ENCODE measurements at regions not wholly inside any gene's neighbourhood (a gene's known extent, or its start where the extent isn't known, plus 50 kb on each side); places are given as distances from the start of the nearest gene placed in this dataset.

- H3K27ac ChIP-seq (ENCODE audit: insufficient read depth, low read depth, low read length, poor library complexity, severe bottlenecking) = no peak overlapping the region
- WGBS, 2 experiments = 83 to 84% methylated on average over 5 of the region's 5 CpGs
- no peaks in the 10 kb centered on the region for H3K9me3 ChIP-seq (ENCODE audit: control insufficient read depth, low read length)
- no peak overlapping the region for H3K4me3 ChIP-seq (ENCODE audit: insufficient read depth, low read depth, low read length)
- H3K27me3 ChIP-seq (ENCODE audit: control insufficient read depth, insufficient read depth, low read length, poor library complexity, severe bottlenecking) = no peaks in the 10 kb centered on the region
- H3K4me1 ChIP-seq (ENCODE audit: control insufficient read depth, insufficient read depth, low read length) = no peaks in the 10 kb centered on the region
- H3K36me3 ChIP-seq (ENCODE audit: control insufficient read depth, insufficient read depth, low read length) = no peaks in the 10 kb centered on the region
These were observed 184.6 kb downstream of the RAMP3 start for GRCh38 chr7:45342236-45342635.

GRCh38 chr7:45343746-45344145 is 186.2 kb downstream of the RAMP3 start:
- Histone ChIP-seq H3K36me3 (ENCODE audit: control insufficient read depth, insufficient read depth, low read length) (no peaks in the 10 kb centered on the region), H3K27ac (ENCODE audit: insufficient read depth, low read depth, low read length, poor library complexity, severe bottlenecking) (no peak overlapping the region), H3K4me3 (ENCODE audit: insufficient read depth, low read depth, low read length) (no peak overlapping the region), H3K27me3 (ENCODE audit: control insufficient read depth, insufficient read depth, low read length, poor library complexity, severe bottlenecking) (no peaks in the 10 kb centered on the region), H3K4me1 (ENCODE audit: control insufficient read depth, insufficient read depth, low read length) (no peaks in the 10 kb centered on the region), H3K9me3 (ENCODE audit: control insufficient read depth, low read length) (no peaks in the 10 kb centered on the region)
- WGBS, 2 experiments = 92% methylated on average over 6 of the region's 6 CpGs

DNA sequence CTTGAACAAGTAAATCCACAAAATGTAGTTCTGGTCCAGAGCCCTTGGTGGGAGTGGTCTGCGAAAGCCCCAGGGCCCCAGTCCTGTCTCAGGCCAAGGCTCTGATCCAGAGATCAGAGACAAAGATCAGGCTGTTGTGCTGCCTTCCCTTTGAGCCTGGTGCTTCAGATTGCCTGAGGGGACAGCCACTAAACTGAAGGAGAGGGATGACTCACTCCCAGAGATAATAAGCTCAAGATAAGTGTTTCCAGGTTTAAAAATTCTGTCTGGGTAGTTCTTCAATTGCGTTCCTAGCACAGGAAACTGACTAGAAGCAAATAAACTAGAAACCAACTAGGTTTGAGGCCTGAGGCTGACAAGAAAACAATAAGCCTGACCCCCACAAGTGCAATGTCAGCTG is 190.2 kb downstream of the RAMP3 start:
- H3K9me3 ChIP-seq (ENCODE audit: control insufficient read depth, low read length) = no peaks in the 10 kb centered on the region
- H3K4me3 ChIP-seq (ENCODE audit: insufficient read depth, low read depth, low read length) = no peak overlapping the region
- WGBS, 2 experiments = 64 to 73% methylated on average over 2 of the region's 2 CpGs
- H3K27ac ChIP-seq (ENCODE audit: insufficient read depth, low read depth, low read length, poor library complexity, severe bottlenecking) = no peak overlapping the region
- no peaks in the 10 kb centered on the region for H3K27me3 ChIP-seq (ENCODE audit: control insufficient read depth, insufficient read depth, low read length, poor library complexity, severe bottlenecking)
- no peaks in the 10 kb centered on the region for H3K4me1 ChIP-seq (ENCODE audit: control insufficient read depth, insufficient read depth, low read length)
- no peaks in the 10 kb centered on the region for H3K36me3 ChIP-seq (ENCODE audit: control insufficient read depth, insufficient read depth, low read length)

GRCh38 chr7:45349090-45349489 is 191.5 kb downstream of the RAMP3 start:
- no peaks in the 10 kb centered on the region for H3K4me1 ChIP-seq (ENCODE audit: control insufficient read depth, insufficient read depth, low read length)
- 86 to 94% methylated on average over 4 of the region's 4 CpGs for WGBS, 2 experiments
- no peaks in the 10 kb centered on the region for H3K9me3 ChIP-seq (ENCODE audit: control insufficient read depth, low read length)
- no peak overlapping the region for H3K27ac ChIP-seq (ENCODE audit: insufficient read depth, low read depth, low read length, poor library complexity, severe bottlenecking)
- no peaks in the 10 kb centered on the region for H3K36me3 ChIP-seq (ENCODE audit: control insufficient read depth, insufficient read depth, low read length)
- H3K27me3 ChIP-seq (ENCODE audit: control insufficient read depth, insufficient read depth, low read length, poor library complexity, severe bottlenecking) = no peaks in the 10 kb centered on the region
- no peak overlapping the region for H3K4me3 ChIP-seq (ENCODE audit: insufficient read depth, low read depth, low read length)

- H3K36me3 ChIP-seq (ENCODE audit: control insufficient read depth, insufficient read depth, low read length) = no peaks in the 10 kb centered on the region
- 93 to 95% methylated on average over 2 to 3 of the region's 3 CpGs for WGBS, 2 experiments
- H3K4me1 ChIP-seq (ENCODE audit: control insufficient read depth, insufficient read depth, low read length) = no peaks in the 10 kb centered on the region
- H3K9me3 ChIP-seq (ENCODE audit: control insufficient read depth, low read length) = no peaks in the 10 kb centered on the region
- H3K27ac ChIP-seq (ENCODE audit: insufficient read depth, low read depth, low read length, poor library complexity, severe bottlenecking) = no peak overlapping the region
- no peak overlapping the region for H3K4me3 ChIP-seq (ENCODE audit: insufficient read depth, low read depth, low read length)
- H3K27me3 ChIP-seq (ENCODE audit: control insufficient read depth, insufficient read depth, low read length, poor library complexity, severe bottlenecking) = no peaks in the 10 kb centered on the region
These were observed 193.3 kb downstream of the RAMP3 start for GRCh38 chr7:45350896-45351295.

- WGBS, 2 experiments = 95 to 96% methylated on average over 3 of the region's 3 CpGs
These were observed 200.7 kb downstream of the RAMP3 start for GRCh38 chr7:45358287-45358686.

DNA sequence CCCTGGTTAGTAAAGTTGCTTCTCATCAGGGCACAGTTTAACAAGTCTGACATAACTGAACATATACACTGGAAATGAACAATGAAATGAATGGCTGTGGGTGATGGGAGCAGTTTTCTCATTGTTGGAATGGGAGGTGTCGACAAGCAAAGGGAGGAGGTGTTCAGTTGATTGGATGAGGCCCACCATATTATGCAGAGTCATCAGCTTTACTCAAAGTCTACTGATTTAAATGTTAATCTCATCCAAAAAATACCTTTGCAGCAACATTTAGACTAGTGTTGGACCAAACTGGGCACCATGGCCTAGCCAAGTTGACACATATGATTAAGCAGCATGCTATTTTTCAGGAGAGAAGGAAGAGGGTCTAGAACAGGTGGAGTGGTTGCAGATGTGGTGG is 201.7 kb downstream of the RAMP3 start:
- Histone ChIP-seq H3K9me3 (ENCODE audit: control insufficient read depth, low read length) (no peaks in the 10 kb centered on the region), H3K27me3 (ENCODE audit: control insufficient read depth, insufficient read depth, low read length, poor library complexity, severe bottlenecking) (no peaks in the 10 kb centered on the region), H3K27ac (ENCODE audit: insufficient read depth, low read depth, low read length, poor library complexity, severe bottlenecking) (no peak overlapping the region), H3K4me3 (ENCODE audit: insufficient read depth, low read depth, low read length) (no peak overlapping the region), H3K4me1 (ENCODE audit: control insufficient read depth, insufficient read depth, low read length) (peaks cover 8% of the 10 kb centered on the region), H3K36me3 (ENCODE audit: control insufficient read depth, insufficient read depth, low read length) (no peaks in the 10 kb centered on the region)
- WGBS, 2 experiments = 86 to 88% methylated on average over 1 of the region's 1 CpG

More at GRCh38 chr7:45358287-45358686, 200.7 kb downstream of the RAMP3 start:
- Histone ChIP-seq H3K27me3 (ENCODE audit: control insufficient read depth, insufficient read depth, low read length, poor library complexity, severe bottlenecking) (no peaks in the 10 kb centered on the region), H3K4me1 (ENCODE audit: control insufficient read depth, insufficient read depth, low read length) (peaks cover under 1% of the 10 kb centered on the region), H3K9me3 (ENCODE audit: control insufficient read depth, low read length) (no peaks in the 10 kb centered on the region), H3K36me3 (ENCODE audit: control insufficient read depth, insufficient read depth, low read length) (no peaks in the 10 kb centered on the region), H3K4me3 (ENCODE audit: insufficient read depth, low read depth, low read length) (no peak overlapping the region), H3K27ac (ENCODE audit: insufficient read depth, low read depth, low read length, poor library complexity, severe bottlenecking) (no peak overlapping the region)

DNA sequence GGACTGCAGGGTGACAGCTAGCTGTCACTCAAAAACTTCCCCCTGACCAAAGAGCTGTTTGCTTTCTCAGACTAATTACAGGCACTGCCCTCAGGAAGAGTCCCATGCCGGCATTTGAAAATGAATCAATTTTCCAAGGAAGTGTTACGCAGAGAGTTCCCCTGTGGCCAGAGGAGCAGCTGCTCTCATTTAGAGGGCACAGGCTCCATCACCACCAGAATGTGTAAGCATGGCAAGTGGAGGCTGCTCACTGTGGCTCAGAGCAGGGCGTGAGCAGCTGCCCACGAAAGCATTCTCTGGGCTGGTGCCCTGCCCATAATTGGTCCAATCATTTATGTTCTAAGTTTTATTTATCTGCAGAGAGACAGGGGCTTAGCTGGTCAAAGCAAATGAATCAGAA is 202.2 kb downstream of the RAMP3 start:
- Histone ChIP-seq H3K4me3 (ENCODE audit: insufficient read depth, low read depth, low read length) (no peak overlapping the region), H3K27ac (ENCODE audit: insufficient read depth, low read depth, low read length, poor library complexity, severe bottlenecking) (no peak overlapping the region), H3K36me3 (ENCODE audit: control insufficient read depth, insufficient read depth, low read length) (no peaks in the 10 kb centered on the region), H3K4me1 (ENCODE audit: control insufficient read depth, insufficient read depth, low read length) (peaks cover 8% of the 10 kb centered on the region), H3K9me3 (ENCODE audit: control insufficient read depth, low read length) (no peaks in the 10 kb centered on the region), H3K27me3 (ENCODE audit: control insufficient read depth, insufficient read depth, low read length, poor library complexity, severe bottlenecking) (no peaks in the 10 kb centered on the region)
- 92 to 96% methylated on average over 4 of the region's 4 CpGs for WGBS, 2 experiments

DNA sequence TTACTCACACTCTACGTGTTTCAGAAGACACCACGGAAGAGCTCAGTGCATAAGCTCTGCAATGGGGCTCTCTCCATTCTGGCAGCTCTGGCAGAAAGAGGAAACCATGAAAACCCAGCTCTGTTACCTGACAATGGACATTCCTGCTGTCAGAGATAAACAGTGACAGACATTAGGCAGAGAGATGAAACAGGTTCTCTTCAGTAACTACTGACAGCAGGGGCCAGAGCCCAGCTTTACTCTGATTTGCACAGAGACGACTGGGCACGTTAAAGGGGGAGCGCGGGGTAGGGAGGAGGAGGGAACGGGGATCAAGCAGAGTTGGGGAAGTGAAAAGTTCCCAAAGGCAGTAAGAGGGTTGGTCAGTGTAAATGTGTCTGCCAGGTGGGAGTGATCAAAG is 206.1 kb downstream of the RAMP3 start:
- WGBS, 2 experiments = 67 to 73% methylated on average over 7 of the region's 7 CpGs
- Histone ChIP-seq H3K4me3 (ENCODE audit: insufficient read depth, low read depth, low read length) (no peak overlapping the region), H3K9me3 (ENCODE audit: control insufficient read depth, low read length) (no peaks in the 10 kb centered on the region), H3K27me3 (ENCODE audit: control insufficient read depth, insufficient read depth, low read length, poor library complexity, severe bottlenecking) (no peaks in the 10 kb centered on the region), H3K27ac (ENCODE audit: insufficient read depth, low read depth, low read length, poor library complexity, severe bottlenecking) (no peak overlapping the region), H3K4me1 (ENCODE audit: control insufficient read depth, insufficient read depth, low read length) (peaks cover 8% of the 10 kb centered on the region), H3K36me3 (ENCODE audit: control insufficient read depth, insufficient read depth, low read length) (no peaks in the 10 kb centered on the region)

GRCh38 chr7:45365341-45365740 is 207.8 kb downstream of the RAMP3 start:
- no peaks in the 10 kb centered on the region for H3K27me3 ChIP-seq (ENCODE audit: control insufficient read depth, insufficient read depth, low read length, poor library complexity, severe bottlenecking)
- H3K27ac ChIP-seq (ENCODE audit: insufficient read depth, low read depth, low read length, poor library complexity, severe bottlenecking) = no peak overlapping the region
- H3K4me3 ChIP-seq (ENCODE audit: insufficient read depth, low read depth, low read length) = no peak overlapping the region
- H3K36me3 ChIP-seq (ENCODE audit: control insufficient read depth, insufficient read depth, low read length) = no peaks in the 10 kb centered on the region
- H3K9me3 ChIP-seq (ENCODE audit: control insufficient read depth, low read length) = no peaks in the 10 kb centered on the region
- WGBS, 2 experiments = 90 to 94% methylated on average over 4 of the region's 4 CpGs
- H3K4me1 ChIP-seq (ENCODE audit: control insufficient read depth, insufficient read depth, low read length) = peaks cover 8% of the 10 kb centered on the region

GRCh38 chr7:45366475-45366874 is 207.7 kb upstream of the ADCY1 start:
- Histone ChIP-seq H3K27me3 (ENCODE audit: control insufficient read depth, insufficient read depth, low read length, poor library complexity, severe bottlenecking) (no peaks in the 10 kb centered on the region), H3K9me3 (ENCODE audit: control insufficient read depth, low read length) (no peaks in the 10 kb centered on the region), H3K4me3 (ENCODE audit: insufficient read depth, low read depth, low read length) (no peak overlapping the region), H3K27ac (ENCODE audit: insufficient read depth, low read depth, low read length, poor library complexity, severe bottlenecking) (no peak overlapping the region), H3K36me3 (ENCODE audit: control insufficient read depth, insufficient read depth, low read length) (no peaks in the 10 kb centered on the region), H3K4me1 (ENCODE audit: control insufficient read depth, insufficient read depth, low read length) (peaks cover 8% of the 10 kb centered on the region)
- WGBS, 2 experiments = 89 to 91% methylated on average over 3 of the region's 3 CpGs
